BJ (cell line): ENCODE measurements at regions not wholly inside any gene's neighbourhood (a gene's known extent, or its start where the extent isn't known, plus 50 kb on each side); places are given as distances from the start of the nearest gene placed in this dataset.

Experiments
- CTCF ChIA-PET: fragments of 350-600 bp; formaldehyde crosslinking; extraction: SDS; loops from one replicate; lab custom pipeline; 2021; ENCODE audit warnings: antibody characterized with exemption, inconsistent platforms; lab: Yijun Ruan, JAX
- POLR2A ChIA-PET: fragments of 300-600 bp; sonication (Branson Sonifier 250); formaldehyde crosslinking; extraction: SDS; loops from one replicate; lab custom pipeline; 2021; ENCODE audit warnings: antibody characterized with exemption; lab: Charles Lee
- DNase-seq: peaks from one replicate; pipeline ENCODE4 v3.0.0-alpha.2; 2011; ENCODE audit warnings: low read depth
- H3K27me3 ChIP-seq: 2 replicates; pipeline ENCODE4 v1.6.0; 2011; ENCODE audit warnings: low read length; ENCODE audit not compliant: control insufficient read depth, insufficient read depth
- H3K36me3 ChIP-seq: 2 replicates; pipeline ENCODE4 v1.5.1; 2011; ENCODE audit warnings: low read length; ENCODE audit not compliant: control insufficient read depth, insufficient read depth
- H3K4me3 ChIP-seq: 2 replicates; pipeline ENCODE4 v1.5.1; 2011; ENCODE audit warnings: low read depth, mild to moderate bottlenecking, control low read depth, low read length
- TF ChIP-seq, protein P1 (sequence below): IDR thresholded peaks from 2 replicates; pipeline ENCODE4 v1.5.1; 2011; ENCODE audit warnings: low read depth, mild to moderate bottlenecking, control low read depth, inconsistent platforms, low read length, moderate library complexity; ENCODE audit not compliant: insufficient read depth

DNA sequence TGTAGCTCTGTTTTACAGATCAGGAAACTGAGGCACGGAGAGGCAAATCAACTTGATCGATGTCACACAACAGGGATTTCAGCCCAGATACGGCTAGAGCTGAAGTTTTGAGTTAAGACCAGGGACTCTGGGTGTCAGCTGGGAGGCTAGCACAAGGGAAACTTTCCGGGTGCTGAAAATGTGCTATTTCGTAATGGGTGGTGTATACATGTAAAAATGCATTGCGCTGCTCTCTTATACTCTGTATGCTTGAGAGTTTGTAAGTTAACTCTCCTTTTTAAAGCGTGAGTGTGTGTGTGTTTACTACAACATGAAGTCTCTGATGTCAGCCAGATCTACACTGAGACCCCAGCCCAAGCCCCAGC lies 227.6 kb downstream of the MN1 start:
- H3K36me3 ChIP-seq = no peaks in the 10 kb centered on the region
- DNase-seq = no peak
- no peak overlapping the region for H3K4me3 ChIP-seq
- ChIA-PET POLR2A (no interaction called here), CTCF (no interaction called here)
- H3K27me3 ChIP-seq = peaks cover 7% of the 10 kb centered on the region
- TF ChIP-seq, protein P1, sequence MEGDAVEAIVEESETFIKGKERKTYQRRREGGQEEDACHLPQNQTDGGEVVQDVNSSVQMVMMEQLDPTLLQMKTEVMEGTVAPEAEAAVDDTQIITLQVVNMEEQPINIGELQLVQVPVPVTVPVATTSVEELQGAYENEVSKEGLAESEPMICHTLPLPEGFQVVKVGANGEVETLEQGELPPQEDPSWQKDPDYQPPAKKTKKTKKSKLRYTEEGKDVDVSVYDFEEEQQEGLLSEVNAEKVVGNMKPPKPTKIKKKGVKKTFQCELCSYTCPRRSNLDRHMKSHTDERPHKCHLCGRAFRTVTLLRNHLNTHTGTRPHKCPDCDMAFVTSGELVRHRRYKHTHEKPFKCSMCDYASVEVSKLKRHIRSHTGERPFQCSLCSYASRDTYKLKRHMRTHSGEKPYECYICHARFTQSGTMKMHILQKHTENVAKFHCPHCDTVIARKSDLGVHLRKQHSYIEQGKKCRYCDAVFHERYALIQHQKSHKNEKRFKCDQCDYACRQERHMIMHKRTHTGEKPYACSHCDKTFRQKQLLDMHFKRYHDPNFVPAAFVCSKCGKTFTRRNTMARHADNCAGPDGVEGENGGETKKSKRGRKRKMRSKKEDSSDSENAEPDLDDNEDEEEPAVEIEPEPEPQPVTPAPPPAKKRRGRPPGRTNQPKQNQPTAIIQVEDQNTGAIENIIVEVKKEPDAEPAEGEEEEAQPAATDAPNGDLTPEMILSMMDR = no peak

DNA sequence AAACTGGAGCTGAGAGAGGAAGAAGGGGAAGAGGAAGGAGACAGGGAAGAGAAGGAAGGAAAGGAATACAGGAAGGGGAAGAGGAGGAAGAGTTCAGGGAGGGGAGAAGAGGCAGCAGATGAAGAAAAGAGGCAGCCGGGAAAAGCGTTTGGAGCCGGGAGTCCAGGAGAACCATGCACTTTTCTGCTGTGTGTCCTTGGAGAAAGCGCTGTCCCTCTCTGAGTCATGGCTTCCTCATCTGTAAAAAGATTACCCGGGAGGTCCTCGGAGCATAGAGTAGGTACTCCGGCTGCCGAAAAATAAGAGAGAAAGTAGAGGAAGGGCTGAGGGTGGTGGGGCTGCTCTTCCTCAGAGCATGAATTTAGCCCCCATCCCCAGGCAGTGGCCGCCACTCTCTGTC lies 226.9 kb downstream of the MN1 start:
- ChIA-PET CTCF (no interaction called here), POLR2A (no interaction called here)
- no peak for DNase-seq
- Histone ChIP-seq H3K4me3 (no peak overlapping the region), H3K27me3 (peaks cover 12% of the 10 kb centered on the region), H3K36me3 (no peaks in the 10 kb centered on the region)
- TF ChIP-seq, protein P1 = no peak

DNA sequence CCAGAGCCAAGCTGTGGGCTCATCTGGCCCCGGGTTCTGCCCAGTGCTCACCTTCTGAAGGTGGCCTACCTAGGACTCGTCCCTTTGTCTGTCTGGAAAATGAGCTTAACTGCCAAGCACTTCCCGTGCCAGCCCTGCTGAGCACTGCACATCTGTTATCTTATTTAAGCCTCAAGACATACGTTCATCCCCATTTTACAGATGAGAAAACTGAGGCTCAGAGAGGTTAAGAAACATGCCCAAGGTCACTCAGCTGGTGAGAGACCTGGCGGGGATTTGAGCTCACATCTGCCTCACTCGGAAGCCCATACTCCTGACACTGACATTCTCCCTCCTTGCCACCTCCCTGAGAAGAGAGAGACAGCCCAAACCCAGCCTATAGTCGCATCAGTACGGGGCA lies 226.2 kb downstream of the MN1 start:
- ChIA-PET POLR2A (no interaction called here), CTCF (no interaction called here)
- H3K36me3 ChIP-seq = no peaks in the 10 kb centered on the region
- TF ChIP-seq, protein P1 = no peak
- H3K4me3 ChIP-seq = no peak overlapping the region
- peaks cover 13% of the 10 kb centered on the region for H3K27me3 ChIP-seq
- DNase-seq = no peak

DNA sequence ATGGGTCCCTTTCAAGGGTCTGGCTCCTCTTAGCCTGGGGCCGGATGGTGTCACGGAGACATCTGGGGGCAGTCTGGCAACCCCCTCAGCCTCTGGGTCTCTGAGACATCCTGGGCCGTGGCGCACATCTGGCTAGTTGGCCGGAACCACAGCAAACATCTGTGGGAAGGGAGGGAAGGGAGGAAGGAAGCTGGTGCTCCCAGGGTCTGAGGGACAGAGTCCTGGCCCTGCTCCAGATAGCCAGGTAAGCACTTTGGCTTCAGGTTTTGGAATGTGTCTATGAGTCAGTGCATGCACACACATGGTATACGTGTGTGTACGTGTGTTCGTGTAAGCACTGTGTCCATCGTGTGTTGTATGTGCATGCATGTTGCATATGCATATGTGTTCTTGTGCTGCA lies 225.1 kb downstream of the MN1 start:
- ChIA-PET POLR2A (no interaction called here), CTCF (no interaction called here)
- Histone ChIP-seq H3K4me3 (no peak overlapping the region), H3K36me3 (no peaks in the 10 kb centered on the region), H3K27me3 (peaks cover 12% of the 10 kb centered on the region)
- no peak for DNase-seq
- TF ChIP-seq, protein P1 = no peak

DNA sequence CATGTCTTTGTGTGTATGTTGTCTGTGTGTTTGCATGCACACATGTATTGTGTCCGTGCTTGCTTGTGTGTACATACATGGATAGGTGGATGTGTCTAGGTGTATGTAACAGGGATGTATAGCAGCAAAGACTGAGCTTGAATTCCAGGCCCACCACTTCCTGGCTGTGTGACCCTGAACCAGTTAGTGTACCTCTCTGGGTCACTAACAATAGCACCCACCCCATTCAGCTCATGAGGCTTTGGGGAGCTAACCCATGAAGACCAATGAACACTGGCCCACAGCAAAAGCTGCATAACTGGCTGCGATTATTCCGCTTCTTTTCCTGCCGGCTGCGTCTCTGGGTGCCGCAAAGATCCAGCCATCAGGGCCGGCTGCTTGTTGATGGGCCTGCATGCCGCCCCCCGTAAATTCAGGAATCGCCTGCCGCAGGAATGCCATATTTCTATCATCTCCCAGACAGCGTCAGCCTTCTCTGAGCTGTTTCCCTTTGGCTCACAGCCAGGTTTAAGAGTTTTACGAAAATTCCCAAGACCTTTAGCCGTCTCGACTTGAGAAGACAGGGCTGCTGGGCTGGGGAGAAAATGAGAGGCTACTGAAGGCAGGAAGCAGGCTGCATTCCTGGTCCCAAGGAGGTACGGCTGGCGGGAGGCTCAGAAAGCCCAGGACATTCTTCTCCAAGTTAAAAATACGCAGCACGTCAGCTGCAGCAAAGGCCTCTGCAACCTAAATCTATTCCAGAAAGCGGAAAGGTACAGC lies 224.6 kb downstream of the MN1 start:
- H3K4me3 ChIP-seq = no peak overlapping the region
- POLR2A ChIA-PET = no interaction called here
- CTCF ChIA-PET = no interaction called here
- H3K27me3 ChIP-seq = peaks cover 11% of the 10 kb centered on the region
- DNase-seq = peak; percentile 15
- no peaks in the 10 kb centered on the region for H3K36me3 ChIP-seq
- TF ChIP-seq, protein P1 = no peak
